ENCODE measurements at regions not wholly inside any gene's neighbourhood (a gene's known extent, or its start where the extent isn't known, plus 50 kb on each side); places are given as distances from the start of the nearest gene placed in this dataset.

GRCh38 chr16:79326549-79326948 lies 274.0 kb downstream of the MAF start:
- no peak for DNase-seq

- no peak for DNase-seq
Observed at GRCh38 chr16:79325226-79325945, 275.2 kb downstream of the MAF start.

- DNase-seq = no peak
Observed at GRCh38 chr16:79320956-79321355, 279.6 kb downstream of the MAF start.

GRCh38 chr16:79318143-79318899 lies 282.2 kb downstream of the MAF start:
- no peak for DNase-seq

GRCh38 chr16:79317521-79317920 lies 283.0 kb downstream of the MAF start:
- DNase-seq = no peak

- DNase-seq = no peak
Observed at GRCh38 chr16:79317026-79317425, 283.5 kb downstream of the MAF start.

- no peak for DNase-seq
Observed at GRCh38 chr16:79316004-79316458, 284.5 kb downstream of the MAF start.

- DNase-seq = no peak
Observed at GRCh38 chr16:79312502-79312901, 288.0 kb downstream of the MAF start.

- no peak for DNase-seq
Observed at GRCh38 chr16:79310710-79311109, 289.8 kb downstream of the MAF start.

- DNase-seq = no peak
Observed at GRCh38 chr16:79309606-79310005, 290.9 kb downstream of the MAF start.

GRCh38 chr16:79307214-79307613 lies 293.3 kb downstream of the MAF start:
- DNase-seq = no peak

- no peak for DNase-seq
Observed at GRCh38 chr16:79305074-79305473, 295.5 kb downstream of the MAF start.

- DNase-seq = no peak
Observed at GRCh38 chr16:79303959-79304387, 296.6 kb downstream of the MAF start.

GRCh38 chr16:79303206-79303605 lies 297.3 kb downstream of the MAF start:
- no peak for DNase-seq

- no peak for DNase-seq
Observed at GRCh38 chr16:79302731-79303130, 297.8 kb downstream of the MAF start.

GRCh38 chr16:79301051-79301450 lies 299.5 kb downstream of the MAF start:
- no peak for DNase-seq

GRCh38 chr16:79298894-79299799 lies 301.4 kb downstream of the MAF start:
- no peak for DNase-seq

GRCh38 chr16:79298476-79298875 lies 302.1 kb downstream of the MAF start:
- DNase-seq = no peak

- no peak for DNase-seq
Observed at GRCh38 chr16:79297805-79298204, 302.7 kb downstream of the MAF start.

- DNase-seq = no peak
Observed at GRCh38 chr16:79297296-79297695, 303.2 kb downstream of the MAF start.

- no peak for DNase-seq
Observed at GRCh38 chr16:79296491-79296890, 304.0 kb downstream of the MAF start.

- DNase-seq = no peak
Observed at GRCh38 chr16:79295746-79296145, 304.8 kb downstream of the MAF start.

GRCh38 chr16:79295162-79295561 lies 305.4 kb downstream of the MAF start:
- DNase-seq = no peak
